ENCODE measurements at regions not wholly inside any gene's neighbourhood (a gene's known extent, or its start where the extent isn't known, plus 50 kb on each side); places are given as distances from the start of the nearest gene placed in this dataset.

DNA sequence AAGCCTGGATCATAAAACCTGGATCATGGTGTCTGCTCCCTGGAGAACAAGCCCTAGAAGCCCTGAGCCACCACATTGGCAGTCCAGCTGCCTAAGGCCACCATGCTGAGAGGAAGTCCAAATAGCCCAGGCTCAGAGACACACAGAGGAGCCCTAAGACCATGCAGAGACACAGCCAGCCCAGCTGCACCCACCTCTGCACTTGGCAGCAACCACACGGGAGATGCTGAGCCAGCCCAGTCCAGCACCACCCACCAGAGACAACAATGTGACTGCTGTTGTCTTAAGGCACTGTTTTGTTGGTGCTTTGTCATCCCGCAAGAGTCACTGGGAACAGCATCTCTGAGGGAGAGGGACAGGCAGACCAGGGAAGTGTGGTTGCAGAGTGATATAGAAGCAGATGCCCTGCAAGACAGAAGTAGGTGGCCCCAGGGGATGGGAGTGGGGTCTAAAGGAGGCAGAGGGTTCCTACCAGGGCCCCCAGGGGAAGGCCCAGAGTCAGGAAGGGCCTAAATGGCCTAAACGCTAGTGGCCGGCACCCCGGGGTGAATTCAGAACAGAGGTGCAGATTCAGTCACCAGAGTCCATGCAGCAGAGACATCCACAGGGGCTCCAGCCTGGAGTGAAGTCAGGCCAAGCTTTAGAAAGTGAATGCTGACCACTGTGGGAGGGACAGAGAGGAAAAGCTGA is 105.4 kb upstream of the PRR20G start:
- no peak for DNase-seq

DNA sequence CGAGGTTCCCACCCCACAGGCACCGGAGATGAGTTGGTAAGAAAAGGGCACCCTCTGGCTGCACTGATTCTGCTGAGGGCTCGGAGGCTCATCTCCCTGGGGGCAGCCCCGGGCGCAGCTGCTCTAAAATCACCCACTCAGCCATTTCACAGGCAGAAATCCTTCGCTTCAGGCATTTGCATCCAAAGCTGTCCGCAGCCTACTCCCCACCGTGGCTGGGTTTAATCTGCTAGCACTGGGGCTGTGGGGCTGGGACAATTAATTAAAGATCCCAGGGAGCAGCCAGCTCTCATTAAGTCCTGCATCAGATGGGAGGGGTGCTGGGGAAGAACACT is 104.3 kb upstream of the PRR20G start:
- DNase-seq, result no peak

- no peak for DNase-seq
Measured at GRCh38 chr3:127391436-127392155, 103.8 kb upstream of the PRR20G start.

GRCh38 chr3:127390365-127391025 is 102.6 kb upstream of the PRR20G start:
- DNase-seq, result no peak

DNA sequence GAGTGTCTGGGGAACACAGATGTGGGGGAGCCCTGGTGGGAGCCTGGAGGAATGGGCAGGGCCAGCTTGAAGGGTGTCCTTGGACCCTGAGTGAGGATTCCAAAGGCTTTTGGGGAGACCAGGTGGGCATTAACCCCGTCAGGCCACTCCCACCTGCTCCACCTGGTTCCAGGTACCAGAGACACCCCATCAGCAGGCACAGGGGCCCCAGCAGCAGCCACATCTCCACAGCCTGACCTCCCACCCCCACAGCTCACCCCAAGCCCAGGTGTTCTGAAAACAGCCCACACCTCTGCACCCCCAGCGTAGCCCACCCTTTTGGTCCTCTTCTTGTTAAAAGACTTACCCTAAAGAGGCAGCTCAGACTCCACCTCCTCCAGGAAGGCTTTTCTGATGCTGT is 102.1 kb upstream of the PRR20G start:
- DNase-seq, result no peak

GRCh38 chr3:127389420-127389819 is 101.6 kb upstream of the PRR20G start:
- DNase-seq, result no peak

GRCh38 chr3:127388427-127388826 is 100.6 kb upstream of the PRR20G start:
- no peak for DNase-seq

GRCh38 chr3:127387556-127388153 is 99.8 kb upstream of the PRR20G start:
- no peak for DNase-seq

DNA sequence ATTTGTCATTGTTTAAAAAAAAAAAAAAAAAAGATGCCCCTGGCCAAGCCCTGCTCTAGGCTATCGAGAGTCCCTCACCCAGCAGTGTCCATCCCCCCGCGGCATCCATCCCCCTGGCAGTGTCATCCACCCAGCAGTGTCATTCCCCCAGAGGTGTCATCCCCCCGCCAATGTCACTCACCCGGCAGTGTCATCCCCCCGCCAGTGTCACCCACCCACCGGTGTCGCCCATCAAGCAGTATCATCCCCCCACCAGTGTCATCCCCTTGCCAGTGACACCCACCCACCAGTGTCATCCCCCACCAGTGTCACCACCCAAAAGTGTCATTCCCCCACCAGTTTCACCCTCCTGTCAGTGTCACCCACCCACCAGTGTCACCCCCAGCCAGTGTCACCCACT is 99.3 kb upstream of the PRR20G start:
- no peak for DNase-seq

DNA sequence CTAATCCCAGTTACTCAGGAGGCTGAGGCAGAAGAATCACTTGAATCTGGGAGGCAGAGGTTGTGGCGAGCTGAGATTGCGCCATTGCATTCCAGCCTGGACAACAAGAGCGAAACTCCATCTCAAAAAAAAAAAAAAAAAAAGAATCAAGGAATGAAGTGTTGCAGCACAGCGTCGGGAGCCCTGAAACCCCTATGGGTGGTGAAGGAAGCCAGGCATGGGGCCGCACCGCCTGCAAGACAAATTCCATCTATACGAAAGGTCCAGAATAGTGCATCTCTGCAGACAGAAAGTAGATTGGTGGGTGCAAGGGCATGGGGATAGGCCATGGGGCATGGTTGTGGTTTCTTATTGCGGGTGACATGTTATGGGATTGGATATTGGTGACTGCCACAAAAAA is 98.6 kb upstream of the PRR20G start:
- DNase-seq, result no peak

GRCh38 chr3:127385540-127385870 is 97.7 kb upstream of the PRR20G start:
- no peak for DNase-seq

DNA sequence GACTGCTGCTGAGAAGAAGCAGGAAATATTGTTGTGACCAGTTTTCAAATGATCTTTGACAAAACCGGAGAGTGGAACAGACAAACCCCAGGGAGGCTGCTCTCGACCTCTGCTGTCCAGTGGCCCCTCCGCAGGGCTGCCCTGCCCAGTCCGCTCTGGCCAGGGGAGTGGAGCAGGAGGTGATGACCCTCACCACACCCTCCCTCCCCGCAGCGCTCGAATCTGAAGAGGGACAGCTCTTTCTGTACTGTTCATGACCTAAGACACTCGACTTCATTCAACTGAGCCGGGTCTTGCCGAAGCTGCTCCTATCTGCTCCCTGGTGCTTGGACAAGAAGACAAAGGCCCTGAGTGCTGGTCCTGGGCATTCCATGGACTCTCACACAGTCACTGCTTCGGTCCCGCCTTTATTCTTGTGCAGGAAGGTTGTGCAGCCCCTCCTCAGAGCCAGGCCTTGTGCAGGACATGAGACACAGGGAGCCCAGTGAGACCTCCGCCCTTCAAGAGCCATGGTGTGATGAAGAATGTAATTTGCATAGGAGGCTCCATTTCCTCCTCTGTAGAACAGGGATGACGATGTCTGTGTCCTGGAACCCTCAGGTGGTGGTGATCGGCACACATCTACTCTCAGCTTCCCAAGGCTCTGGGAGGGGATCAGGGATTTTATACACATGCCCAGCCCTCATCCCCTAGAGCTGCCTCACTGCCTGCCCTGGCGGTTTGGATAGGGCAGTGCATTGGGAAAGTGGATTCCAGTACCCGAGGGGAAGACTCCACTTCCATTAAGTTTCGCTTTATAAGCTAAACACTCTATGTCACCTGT is 97.1 kb upstream of the PRR20G start:
- DNase-seq, result no peak

DNA sequence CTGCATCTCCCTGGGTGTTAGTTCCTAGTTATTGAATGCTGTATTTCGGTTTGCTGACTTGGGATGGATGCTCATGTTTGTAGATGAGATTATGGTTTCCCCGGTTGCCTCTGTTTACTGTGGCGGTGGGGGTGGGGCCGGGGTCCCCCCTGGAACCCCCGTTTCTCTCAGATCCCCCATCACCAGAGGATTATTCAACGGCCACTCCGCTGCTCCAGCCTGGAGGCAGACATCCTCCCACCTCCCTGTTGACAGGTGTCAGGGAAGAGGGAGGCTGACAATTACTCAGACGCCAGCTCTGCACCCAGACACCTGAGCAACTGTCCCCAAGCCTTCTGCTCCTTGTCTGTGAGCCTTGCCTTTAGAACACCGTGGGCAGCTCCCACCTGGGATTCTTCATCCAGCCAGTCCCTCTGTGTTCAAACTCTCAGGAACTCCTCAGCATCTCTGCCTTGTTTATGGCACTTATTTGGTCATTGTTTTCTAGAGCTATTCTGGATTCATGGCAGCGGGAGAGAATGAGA is 95.9 kb upstream of the PRR20G start:
- DNase-seq, result no peak

DNA sequence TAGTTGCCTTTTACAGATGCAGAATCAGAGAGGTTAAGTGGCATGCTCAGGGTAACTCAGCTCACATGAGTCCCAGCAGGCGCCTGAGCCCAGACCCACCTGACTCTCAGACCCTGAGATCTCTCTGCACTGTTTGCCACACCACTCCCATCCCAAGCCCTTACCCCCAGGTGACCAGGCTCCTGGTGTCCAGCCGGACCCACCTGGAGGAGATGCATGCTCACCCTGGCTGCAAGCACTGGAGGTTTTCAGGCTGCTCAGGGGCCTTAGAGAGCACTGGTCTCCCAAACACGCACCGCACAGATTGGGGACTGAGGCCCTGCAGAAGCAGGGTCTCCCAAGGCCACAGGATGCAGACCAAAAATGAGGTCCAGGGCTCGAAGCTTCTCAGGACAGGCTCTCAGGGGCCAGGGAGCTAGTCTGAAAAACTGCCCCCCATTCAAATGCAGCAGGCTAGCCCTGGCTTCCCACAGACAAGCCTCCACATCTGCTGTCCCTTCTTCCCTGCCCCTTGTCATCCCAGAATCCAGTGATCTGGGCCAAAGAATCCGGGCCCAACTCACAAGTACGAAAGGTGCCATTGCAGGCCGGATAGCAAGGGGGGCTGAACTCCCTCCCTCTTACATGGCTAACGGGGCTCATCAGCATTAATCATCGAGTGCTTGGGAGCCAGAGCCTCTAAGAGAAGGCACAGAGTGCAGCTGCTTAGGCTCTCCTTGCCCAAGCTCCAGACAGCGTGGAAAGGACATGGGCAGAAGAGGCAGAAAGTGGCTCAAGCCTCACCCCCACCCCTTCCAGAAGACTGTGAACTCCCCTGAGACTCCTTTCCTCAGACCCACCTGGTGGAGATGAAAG is 90.2 kb upstream of the PRR20G start:
- DNase-seq, result no peak

GRCh38 chr3:127375151-127375930 is 87.5 kb upstream of the PRR20G start:
- no peak for DNase-seq

- no peak for DNase-seq
Measured at GRCh38 chr3:127374086-127375010, 86.5 kb upstream of the PRR20G start.

GRCh38 chr3:127373441-127374085 is 85.7 kb upstream of the PRR20G start:
- DNase-seq, result no peak

GRCh38 chr3:127371846-127372245 is 84.0 kb upstream of the PRR20G start:
- DNase-seq, result no peak

DNA sequence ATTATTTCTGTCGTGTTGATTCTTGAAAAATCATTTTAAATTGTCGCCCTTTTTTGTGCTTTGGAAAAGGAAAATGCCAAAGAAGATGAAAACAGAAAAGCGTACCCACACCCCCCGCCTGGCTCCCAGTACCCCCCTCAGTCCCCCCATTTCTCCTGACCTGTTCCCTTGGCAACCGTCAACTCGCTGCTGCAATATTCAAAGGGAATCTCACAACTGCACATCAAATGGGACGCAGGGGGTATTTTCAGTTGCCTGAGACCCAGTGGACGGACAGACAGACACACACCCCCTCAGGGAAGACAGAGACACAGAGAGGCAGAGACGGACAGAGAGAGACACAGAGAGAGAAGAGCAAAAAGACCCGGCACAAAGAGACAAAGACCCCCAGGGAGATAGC is 83.5 kb upstream of the PRR20G start:
- no peak for DNase-seq
